ENCODE measurements at regions not wholly inside any gene's neighbourhood (a gene's known extent, or its start where the extent isn't known, plus 50 kb on each side); places are given as distances from the start of the nearest gene placed in this dataset.

- H3K4me2 ChIP-seq (ENCODE audit: low read depth, low read length, poor library complexity, severe bottlenecking), result no peak overlapping the region
- H3K4me3 ChIP-seq (ENCODE audit: low read length, poor library complexity, severe bottlenecking), result no peak overlapping the region
- H3K79me2 ChIP-seq (ENCODE audit: insufficient read depth, low read length), result no peaks in the 10 kb centered on the region
- TF ChIP-seq CTCF (conservative IDR thresholded peaks at IDR 0.05; ENCODE audit: low read length), result no peak
- no peak for TF ChIP-seq EZH2phosphoT487 (IDR thresholded peaks at IDR 0.05; ENCODE audit: borderline replicate concordance)
- no peaks in the 10 kb centered on the region for H4K20me1 ChIP-seq (ENCODE audit: insufficient read depth, low read length, poor library complexity, severe bottlenecking)
- no peaks in the 10 kb centered on the region for H3K36me3 ChIP-seq (ENCODE audit: insufficient read depth, low read length)
- no peaks in the 10 kb centered on the region for H3K9me2 ChIP-seq (replicated peaks; ENCODE audit: low read depth, low read length)
- H3K9ac ChIP-seq (ENCODE audit: low read depth, low read length, poor library complexity, severe bottlenecking), result no peak overlapping the region
- H2AFZ ChIP-seq (ENCODE audit: low read length), result no peak overlapping the region
- H3F3A ChIP-seq (ENCODE audit: low read depth), result no peaks in the 10 kb centered on the region
- no peaks in the 10 kb centered on the region for H3K9me3 ChIP-seq (ENCODE audit: insufficient read depth, low read depth, low read length)
- H3K27me3 ChIP-seq (ENCODE audit: insufficient read depth, low read length, poor library complexity, severe bottlenecking), result no peaks in the 10 kb centered on the region
- no peaks in the 10 kb centered on the region for H3K4me1 ChIP-seq (ENCODE audit: insufficient read depth, low read length, poor library complexity, severe bottlenecking)
Observed at GRCh38 chr7:118699222-118699621, 474.7 kb downstream of the ANKRD7 start.

- no peaks in the 10 kb centered on the region for H3K9me2 ChIP-seq (replicated peaks; ENCODE audit: low read depth, low read length)
Observed at GRCh38 chr7:118708741-118709140, 484.2 kb downstream of the ANKRD7 start.

GRCh38 chr7:118711688-118712087 is 487.2 kb downstream of the ANKRD7 start:
- TF ChIP-seq CTCF (conservative IDR thresholded peaks at IDR 0.05; ENCODE audit: low read length), result no peak
- no peak for TF ChIP-seq EZH2phosphoT487 (IDR thresholded peaks at IDR 0.05; ENCODE audit: borderline replicate concordance)
- no peak overlapping the region for H3K4me2 ChIP-seq (ENCODE audit: low read depth, low read length, poor library complexity, severe bottlenecking)

More at GRCh38 chr7:118708741-118709140, 484.2 kb downstream of the ANKRD7 start:
- Histone ChIP-seq H4K20me1 (ENCODE audit: insufficient read depth, low read length, poor library complexity, severe bottlenecking) (no peaks in the 10 kb centered on the region), H3K79me2 (ENCODE audit: insufficient read depth, low read length) (no peaks in the 10 kb centered on the region), H3K36me3 (ENCODE audit: insufficient read depth, low read length) (no peaks in the 10 kb centered on the region), H3K4me1 (ENCODE audit: insufficient read depth, low read length, poor library complexity, severe bottlenecking) (no peaks in the 10 kb centered on the region), H3F3A (ENCODE audit: low read depth) (no peaks in the 10 kb centered on the region), H3K9me3 (ENCODE audit: insufficient read depth, low read depth, low read length) (no peaks in the 10 kb centered on the region), H3K4me2 (ENCODE audit: low read depth, low read length, poor library complexity, severe bottlenecking) (no peak overlapping the region), H3K27me3 (ENCODE audit: insufficient read depth, low read length, poor library complexity, severe bottlenecking) (no peaks in the 10 kb centered on the region), H2AFZ (ENCODE audit: low read length) (no peak overlapping the region), H3K9ac (ENCODE audit: low read depth, low read length, poor library complexity, severe bottlenecking) (no peak overlapping the region), H3K4me3 (ENCODE audit: low read length, poor library complexity, severe bottlenecking) (no peak overlapping the region)
- TF ChIP-seq CTCF (conservative IDR thresholded peaks at IDR 0.05; ENCODE audit: low read length) (no peak), EZH2phosphoT487 (IDR thresholded peaks at IDR 0.05; ENCODE audit: borderline replicate concordance) (no peak)

More at GRCh38 chr7:118711688-118712087, 487.2 kb downstream of the ANKRD7 start:
- Histone ChIP-seq H3F3A (ENCODE audit: low read depth) (no peaks in the 10 kb centered on the region), H2AFZ (ENCODE audit: low read length) (no peak overlapping the region), H3K9me2 (replicated peaks; ENCODE audit: low read depth, low read length) (no peaks in the 10 kb centered on the region), H4K20me1 (ENCODE audit: insufficient read depth, low read length, poor library complexity, severe bottlenecking) (no peaks in the 10 kb centered on the region), H3K4me3 (ENCODE audit: low read length, poor library complexity, severe bottlenecking) (no peak overlapping the region), H3K27me3 (ENCODE audit: insufficient read depth, low read length, poor library complexity, severe bottlenecking) (no peaks in the 10 kb centered on the region), H3K4me1 (ENCODE audit: insufficient read depth, low read length, poor library complexity, severe bottlenecking) (no peaks in the 10 kb centered on the region), H3K79me2 (ENCODE audit: insufficient read depth, low read length) (no peaks in the 10 kb centered on the region), H3K9ac (ENCODE audit: low read depth, low read length, poor library complexity, severe bottlenecking) (no peak overlapping the region), H3K9me3 (ENCODE audit: insufficient read depth, low read depth, low read length) (no peaks in the 10 kb centered on the region), H3K36me3 (ENCODE audit: insufficient read depth, low read length) (no peaks in the 10 kb centered on the region)

All from Loucy (cell line).